A549 (cell line): ENCODE measurements at regions not wholly inside any gene's neighbourhood (a gene's known extent, or its start where the extent isn't known, plus 50 kb on each side); places are given as distances from the start of the nearest gene placed in this dataset.

Source experiments
- ATAC-seq, 2 experiments: fragments of 200-7000 bp in 1 of 2; fragments of >200 bp in 1 of 2; cut with Nextera tagmentation in 1 of 2; cut with Tn5 transposase in 1 of 2; 3 replicates each; pipeline versions ENCODE4 v1.8.0 to v1.9.1; 2018 to 2020; ENCODE audit warnings: mild to moderate bottlenecking in 1 of 2, moderate library complexity in 1 of 2
- CTCF ChIA-PET: fragments of 300-600 bp; sonication (Branson Sonifier 250); formaldehyde crosslinking; extraction: SDS; loops from one replicate; lab custom pipeline; 2021; ENCODE audit warnings: antibody characterized with exemption, inconsistent platforms; lab: Yijun Ruan, JAX
- POLR2A ChIA-PET: fragments of 350-600 bp; formaldehyde crosslinking; extraction: SDS; loops from one replicate; lab custom pipeline; 2021; ENCODE audit warnings: antibody characterized with exemption, inconsistent platforms; lab: Yijun Ruan, JAX
- DNase-seq, 2 experiments: peaks; one replicate each; pipeline versions ENCODE4 v3.0.0 to v3.0.0-alpha.2; 2011 to 2016; ENCODE audit warnings: low read depth in 1 of 2, low spot score in 1 of 2
- FAIRE-seq: peaks from 2 replicates; lab custom pipeline; 2011; peaks lifted over from hg19 to GRCh38; lab: Jason Lieb, UNC
- H3K27ac ChIP-seq, 2 experiments: fragments of >200 bp; sonication (Bioruptor Twin); formaldehyde crosslinking; 3 replicates each; pipeline ENCODE4 v1.5.1; 2016 to 2017
- H3K4me1 ChIP-seq: fragments of >200 bp; sonication (Bioruptor Twin); formaldehyde crosslinking; 3 replicates; pipeline ENCODE4 v1.6.1; 2016
- H3K4me2 ChIP-seq: fragments of >200 bp; sonication (Bioruptor Twin); formaldehyde crosslinking; 3 replicates; pipeline ENCODE4 v1.6.1; 2016
- H3K4me3 ChIP-seq: fragments of >200 bp; sonication (Bioruptor Twin); formaldehyde crosslinking; 3 replicates; pipeline ENCODE4 v1.5.1; 2016
- H3K9me3 ChIP-seq: fragments of >200 bp; sonication (Bioruptor Twin); formaldehyde crosslinking; 3 replicates; pipeline ENCODE4 v1.6.1; 2016
- BCL3 ChIP-seq: fragments of >200 bp; sonication (Bioruptor Twin); formaldehyde crosslinking; IDR thresholded peaks from 3 replicates; pipeline ENCODE4 v1.6.1; 2016
- CEBPB ChIP-seq, 2 experiments: fragments of >200 bp in 1 of 2; sonication (Bioruptor Twin) in 1 of 2; formaldehyde crosslinking in 1 of 2; IDR thresholded peaks; 2 replicates each; pipeline ENCODE4 v1.6.1; 2012 to 2016
- CHD2 ChIP-seq: fragments of 150-350 bp; IDR thresholded peaks from 2 replicates; pipeline ENCODE4 v1.6.1; 2014; ENCODE audit warnings: low read length; ENCODE audit not compliant: partially characterized antibody
- CHD4 ChIP-seq: fragments of 200-600 bp; sonication (generic); IDR thresholded peaks from 2 replicates; pipeline ENCODE4 v1.6.1; 2016; ENCODE audit warnings: antibody characterized with exemption, mild to moderate bottlenecking, borderline replicate concordance
- EHF ChIP-seq: fragments of 250-450 bp; sonication (Bioruptor Pico); IDR thresholded peaks from 2 replicates; pipeline ENCODE4 v1.5.0; 2020; ENCODE audit warnings: mild to moderate bottlenecking
- ELK1 ChIP-seq: fragments of 150-350 bp; IDR thresholded peaks from 2 replicates; pipeline ENCODE4 v1.6.1; 2014; ENCODE audit warnings: low read depth, mild to moderate bottlenecking, low read length
- ESRRA ChIP-seq: fragments of 150-350 bp; IDR thresholded peaks from 2 replicates; pipeline ENCODE4 v1.6.1; 2014; ENCODE audit warnings: mild to moderate bottlenecking, low read length, borderline replicate concordance
- FOSB ChIP-seq: fragments of 250-450 bp; sonication (Bioruptor Pico); IDR thresholded peaks from 2 replicates; pipeline ENCODE4 v1.5.0; 2020; ENCODE audit warnings: mild to moderate bottlenecking, moderate library complexity
- FOSL2 ChIP-seq, 2 experiments: fragments of 450-650 bp in 1 of 2; fragments of >200 bp in 1 of 2; sonication (Bioruptor Twin) in 1 of 2; formaldehyde crosslinking; IDR thresholded peaks; 2 replicates each; pipeline versions ENCODE4 v1.5.0 to v1.6.1; 2016 to 2020; ENCODE audit warnings: mild to moderate bottlenecking in 1 of 2, moderate library complexity in 1 of 2
- HEYL ChIP-seq: fragments of 250-450 bp; sonication (Bioruptor Pico); IDR thresholded peaks from 2 replicates; pipeline ENCODE4 v1.8.0; 2021; ENCODE audit warnings: mild to moderate bottlenecking, moderate library complexity
- JUN ChIP-seq, 2 experiments: fragments of >200 bp; sonication (Bioruptor Twin); formaldehyde crosslinking; IDR thresholded peaks; 2 replicates in 1 of 2; 3 replicates in 1 of 2; pipeline ENCODE4 v1.6.1; 2016 to 2017
- KDM1A ChIP-seq: fragments of 200-600 bp; sonication (generic); IDR thresholded peaks from 2 replicates; pipeline ENCODE4 v1.6.1; 2016; ENCODE audit warnings: low read depth, mild to moderate bottlenecking
- KDM5A ChIP-seq: fragments of 200-600 bp; sonication (generic); IDR thresholded peaks from 2 replicates; pipeline ENCODE4 v1.6.1; 2016; ENCODE audit warnings: antibody characterized with exemption, mild to moderate bottlenecking
- MYC ChIP-seq: IDR thresholded peaks from 2 replicates; pipeline ENCODE4 v1.6.1; 2012; ENCODE audit warnings: mild to moderate bottlenecking, inconsistent platforms, low read length, improper control_type of control experiment, borderline replicate concordance
- PHF8 ChIP-seq: fragments of 200-600 bp; sonication (generic); IDR thresholded peaks from 2 replicates; pipeline ENCODE4 v1.6.1; 2016; ENCODE audit warnings: low read depth, mild to moderate bottlenecking, antibody characterized with exemption, moderate library complexity, borderline replicate concordance
- POLR2AphosphoS2 ChIP-seq: conservative IDR thresholded peaks from 2 replicates; pipeline ENCODE4 v1.6.1; 2012; ENCODE audit warnings: low read length, improper control_type of control experiment, inconsistent platforms
- RAD21 ChIP-seq, 2 experiments: fragments of >200 bp in 1 of 2; sonication (Bioruptor Twin) in 1 of 2; formaldehyde crosslinking in 1 of 2; IDR thresholded peaks in 1 of 2; conservative IDR thresholded peaks in 1 of 2; 2 replicates in 1 of 2; 3 replicates in 1 of 2; pipeline ENCODE4 v1.6.1; 2012 to 2018; ENCODE audit warnings: inconsistent platforms in 1 of 2
- RCOR1 ChIP-seq: fragments of 150-350 bp; IDR thresholded peaks from 2 replicates; pipeline ENCODE4 v1.6.1; 2014; ENCODE audit warnings: antibody characterized with exemption, low read length, low read depth
- RNF2 ChIP-seq: fragments of 200-600 bp; sonication (generic); IDR thresholded peaks from 2 replicates; pipeline ENCODE4 v1.6.1; 2016; ENCODE audit warnings: low read depth, mild to moderate bottlenecking, antibody characterized with exemption, moderate library complexity, borderline replicate concordance
- SREBF2 ChIP-seq: fragments of 450-650 bp; IDR thresholded peaks from 2 replicates; pipeline ENCODE4 v1.6.1; 2014; ENCODE audit warnings: mild to moderate bottlenecking, moderate library complexity
- USF2 ChIP-seq: fragments of 450-650 bp; IDR thresholded peaks from 2 replicates; pipeline ENCODE4 v1.6.1; 2014; ENCODE audit warnings: antibody characterized with exemption
- ZC3H11A ChIP-seq: fragments of 450-650 bp; IDR thresholded peaks from 2 replicates; pipeline ENCODE4 v1.6.1; 2014; ENCODE audit warnings: antibody characterized with exemption, mild to moderate bottlenecking
- ZNF302 ChIP-seq: fragments of 250-450 bp; sonication (Bioruptor Pico); IDR thresholded peaks from 2 replicates; pipeline ENCODE4 v1.9.0; 2021; ENCODE audit warnings: inconsistent platforms, mild to moderate bottlenecking, moderate library complexity
- ZSCAN20 ChIP-seq: fragments of 250-450 bp; sonication (Bioruptor Pico); IDR thresholded peaks from 2 replicates; pipeline ENCODE4 v1.8.0; 2022; ENCODE audit warnings: mild to moderate bottlenecking, moderate library complexity
- WGBS: methylation state at CpG from one replicate; pipeline ENCODE4 v1.1.6; 2017; ENCODE audit errors: missing lambda C conversion rate; 5-methylcytosine and 5-hydroxymethylcytosine counted together
- TF ChIP-seq, protein P1 (sequence below): IDR thresholded peaks from 2 replicates; pipeline ENCODE4 v1.6.1; 2012
- TF ChIP-seq, protein P2 (sequence below): fragments of >200 bp; sonication (Bioruptor Twin); formaldehyde crosslinking; IDR thresholded peaks from 3 replicates; pipeline ENCODE4 v1.5.1; 2016

- TF ChIP-seq FOSL2 (IDR thresholded peaks at IDR 0.05) (no peak), FOSL2 (CRISPR knock-in tag; IDR thresholded peaks at IDR 0.05) (no peak)
These were observed 1096.8 kb upstream of the GYPC start (continued) for GRCh38 chr2:125559186-125559585.

- Histone ChIP-seq H3K4me3 (no peak overlapping the region), H3K4me1 (no peaks in the 10 kb centered on the region), H3K9me3 (no peaks in the 10 kb centered on the region), H3K4me2 (no peak overlapping the region), H3K27ac (no peak overlapping the region)
- WGBS: 0% methylated on average over 1 of the region's 1 CpG
- ATAC-seq (no peak), DNase-seq (no peak), FAIRE-seq (no peak)
- CTCF ChIA-PET: no interaction called here
- TF ChIP-seq MYC (no peak), ZSCAN20 (no peak), FOSB (CRISPR knock-in tag) (no peak), SREBF2 (no peak), CHD4 (no peak), RNF2 (no peak), JUN (IDR thresholded peaks at IDR 0.05) (no peak), ZNF302 (CRISPR knock-in tag) (no peak), ZC3H11A (no peak), EHF (no peak), RCOR1 (no peak), KDM5A (no peak), KDM1A (no peak), ESRRA (no peak), USF2 (no peak), BCL3 (no peak), ELK1 (no peak)
- TF ChIP-seq, protein P1, sequence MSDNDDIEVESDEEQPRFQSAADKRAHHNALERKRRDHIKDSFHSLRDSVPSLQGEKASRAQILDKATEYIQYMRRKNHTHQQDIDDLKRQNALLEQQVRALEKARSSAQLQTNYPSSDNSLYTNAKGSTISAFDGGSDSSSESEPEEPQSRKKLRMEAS: no peak
- POLR2A ChIA-PET: no interaction called here
These were observed 1095.1 kb upstream of the GYPC start for GRCh38 chr2:125560855-125561254.

- FAIRE-seq: no peak
- ATAC-seq: no peak
These were observed 1094.7 kb upstream of the GYPC start for GRCh38 chr2:125561302-125561701.

More at GRCh38 chr2:125561302-125561701, 1094.7 kb upstream of the GYPC start:
- Histone ChIP-seq H3K9me3 (no peaks in the 10 kb centered on the region), H3K4me1 (no peaks in the 10 kb centered on the region), H3K4me2 (no peak overlapping the region), H3K4me3 (no peak overlapping the region), H3K27ac (no peak overlapping the region)
- 3% methylated on average over 3 of the region's 3 CpGs for WGBS
- POLR2A ChIA-PET: no interaction called here
- TF ChIP-seq HEYL (CRISPR knock-in tag) (no peak), POLR2AphosphoS2 (no peak), CEBPB (IDR thresholded peaks at IDR 0.05) (no peak), CHD2 (no peak), PHF8 (no peak), KDM5A (no peak), RAD21 (conservative IDR thresholded peaks at IDR 0.05 in 1 of 2, IDR thresholded peaks at IDR 0.05 in 1 of 2) (no peak), BCL3 (no peak), SREBF2 (no peak)
- TF ChIP-seq, protein P2, sequence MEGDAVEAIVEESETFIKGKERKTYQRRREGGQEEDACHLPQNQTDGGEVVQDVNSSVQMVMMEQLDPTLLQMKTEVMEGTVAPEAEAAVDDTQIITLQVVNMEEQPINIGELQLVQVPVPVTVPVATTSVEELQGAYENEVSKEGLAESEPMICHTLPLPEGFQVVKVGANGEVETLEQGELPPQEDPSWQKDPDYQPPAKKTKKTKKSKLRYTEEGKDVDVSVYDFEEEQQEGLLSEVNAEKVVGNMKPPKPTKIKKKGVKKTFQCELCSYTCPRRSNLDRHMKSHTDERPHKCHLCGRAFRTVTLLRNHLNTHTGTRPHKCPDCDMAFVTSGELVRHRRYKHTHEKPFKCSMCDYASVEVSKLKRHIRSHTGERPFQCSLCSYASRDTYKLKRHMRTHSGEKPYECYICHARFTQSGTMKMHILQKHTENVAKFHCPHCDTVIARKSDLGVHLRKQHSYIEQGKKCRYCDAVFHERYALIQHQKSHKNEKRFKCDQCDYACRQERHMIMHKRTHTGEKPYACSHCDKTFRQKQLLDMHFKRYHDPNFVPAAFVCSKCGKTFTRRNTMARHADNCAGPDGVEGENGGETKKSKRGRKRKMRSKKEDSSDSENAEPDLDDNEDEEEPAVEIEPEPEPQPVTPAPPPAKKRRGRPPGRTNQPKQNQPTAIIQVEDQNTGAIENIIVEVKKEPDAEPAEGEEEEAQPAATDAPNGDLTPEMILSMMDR: no peak
- CTCF ChIA-PET: no interaction called here
- no peak for DNase-seq
